ENCODE measurements at regions not wholly inside any gene's neighbourhood (a gene's known extent, or its start where the extent isn't known, plus 50 kb on each side); places are given as distances from the start of the nearest gene placed in this dataset.

DNA sequence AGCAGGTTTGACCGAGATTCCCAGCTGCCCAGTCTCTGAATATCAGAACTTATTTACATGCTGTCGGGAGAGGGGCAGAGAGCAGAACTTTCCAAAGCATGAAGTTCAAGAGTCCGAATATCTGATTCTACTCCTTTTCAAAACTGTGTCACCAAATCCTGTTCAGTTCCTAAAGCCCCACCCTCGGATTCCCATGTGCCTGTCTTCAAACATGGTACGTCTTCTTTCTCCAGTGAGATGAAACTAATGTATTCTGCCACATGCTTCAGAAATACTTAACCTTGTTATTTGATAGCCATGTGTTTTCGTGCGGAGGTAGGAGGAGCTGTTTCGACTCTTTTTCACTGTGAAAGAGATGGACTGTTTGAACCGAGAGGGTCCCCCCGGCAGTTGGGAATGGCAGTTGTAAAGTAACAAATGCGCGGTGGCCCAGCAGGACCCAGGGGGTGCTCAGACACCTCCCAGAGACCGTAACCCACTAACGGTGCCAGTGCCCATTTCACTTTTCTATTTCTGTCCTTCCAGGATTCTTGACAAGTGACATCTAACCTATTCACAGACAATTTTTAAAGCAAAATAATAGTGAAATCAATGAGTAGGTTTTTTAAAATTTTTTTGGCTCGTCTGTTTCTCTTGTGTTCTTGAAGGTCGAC, 67.2 kb downstream of the ZBTB18 start:
- TF ChIP-seq, protein P1, sequence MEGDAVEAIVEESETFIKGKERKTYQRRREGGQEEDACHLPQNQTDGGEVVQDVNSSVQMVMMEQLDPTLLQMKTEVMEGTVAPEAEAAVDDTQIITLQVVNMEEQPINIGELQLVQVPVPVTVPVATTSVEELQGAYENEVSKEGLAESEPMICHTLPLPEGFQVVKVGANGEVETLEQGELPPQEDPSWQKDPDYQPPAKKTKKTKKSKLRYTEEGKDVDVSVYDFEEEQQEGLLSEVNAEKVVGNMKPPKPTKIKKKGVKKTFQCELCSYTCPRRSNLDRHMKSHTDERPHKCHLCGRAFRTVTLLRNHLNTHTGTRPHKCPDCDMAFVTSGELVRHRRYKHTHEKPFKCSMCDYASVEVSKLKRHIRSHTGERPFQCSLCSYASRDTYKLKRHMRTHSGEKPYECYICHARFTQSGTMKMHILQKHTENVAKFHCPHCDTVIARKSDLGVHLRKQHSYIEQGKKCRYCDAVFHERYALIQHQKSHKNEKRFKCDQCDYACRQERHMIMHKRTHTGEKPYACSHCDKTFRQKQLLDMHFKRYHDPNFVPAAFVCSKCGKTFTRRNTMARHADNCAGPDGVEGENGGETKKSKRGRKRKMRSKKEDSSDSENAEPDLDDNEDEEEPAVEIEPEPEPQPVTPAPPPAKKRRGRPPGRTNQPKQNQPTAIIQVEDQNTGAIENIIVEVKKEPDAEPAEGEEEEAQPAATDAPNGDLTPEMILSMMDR (IDR thresholded peaks at IDR 0.05) = no peak
- TF ChIP-seq POLR2AphosphoS5 (IDR thresholded peaks at IDR 0.05; ENCODE audit: low read depth, low read length) (no peak), TCF7L2 (IDR thresholded peaks at IDR 0.05; ENCODE audit: low read depth, low read length) (no peak)

Data from Panc1 (cell line).